ENCODE measurements at regions not wholly inside any gene's neighbourhood (a gene's known extent, or its start where the extent isn't known, plus 50 kb on each side); places are given as distances from the start of the nearest gene placed in this dataset.
"Not testable (repeated sequence)": the region's sequence is repeated elsewhere in the genome, so short reads cannot be mapped to it uniquely, and the experiment has no call there.

DNA sequence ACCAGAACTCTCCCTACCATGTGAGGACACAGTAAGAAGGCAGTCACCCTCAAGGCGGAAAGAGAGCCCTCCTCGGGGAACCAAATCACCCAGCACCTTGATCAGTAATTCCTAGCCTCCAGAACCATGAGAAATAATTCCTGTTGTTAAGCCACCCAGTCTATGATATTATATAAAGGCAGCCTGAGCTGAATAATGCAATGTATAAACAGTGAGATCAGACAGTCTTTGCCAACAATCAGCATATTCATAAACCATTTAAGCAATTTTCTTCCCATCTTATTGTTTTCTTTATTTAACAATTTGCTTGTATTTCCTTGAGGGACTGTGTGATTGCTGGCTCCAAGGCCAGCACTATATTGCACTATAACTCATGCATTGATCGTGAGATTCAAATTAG lies 144.4 kb upstream of the DAPK1 start:
- DNase-seq (ENCODE audit: low read depth in 2 of 3, low spot score in 2 of 3): no peak

DNA sequence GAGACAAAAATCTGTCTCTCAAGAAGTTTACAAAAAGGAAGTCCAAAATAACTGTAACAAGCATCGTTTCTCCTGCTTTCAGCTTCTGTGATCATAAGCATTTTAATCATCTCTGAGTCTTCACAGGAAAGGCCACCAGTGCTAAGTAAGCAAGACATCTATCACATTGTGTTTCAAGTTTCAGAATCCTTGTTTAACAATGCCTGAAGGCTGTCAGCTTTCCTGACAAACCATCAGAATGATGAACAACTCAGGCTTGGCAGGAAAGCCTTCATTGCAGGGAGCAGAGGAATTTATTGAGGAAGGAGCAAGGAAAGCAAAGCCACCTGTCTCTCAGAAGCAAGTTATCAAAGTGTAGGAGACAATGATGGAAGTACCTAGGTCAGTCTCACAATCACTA lies 143.5 kb upstream of the DAPK1 start:
- no peak for DNase-seq (ENCODE audit: low read depth in 2 of 3, low spot score in 2 of 3)

DNA sequence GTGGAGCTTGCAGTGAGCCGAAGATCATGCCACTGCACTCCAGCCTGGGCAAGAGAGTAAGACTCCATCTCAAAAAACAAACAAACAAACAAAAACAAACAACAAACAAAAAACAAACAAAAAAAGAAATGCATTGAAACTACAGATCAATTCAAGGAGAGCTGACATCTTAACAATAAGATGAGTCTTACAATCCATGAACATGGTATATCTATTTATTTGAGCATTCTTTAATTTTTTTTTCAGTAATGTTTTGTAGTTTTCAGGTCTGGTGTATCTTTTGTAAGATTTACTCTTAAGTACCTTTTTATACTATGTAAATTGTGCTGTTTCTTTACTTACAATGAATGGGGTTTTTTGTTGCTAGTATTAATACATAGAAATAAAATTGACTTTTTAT lies 140.1 kb upstream of the DAPK1 start:
- no peak for DNase-seq (ENCODE audit: low read depth in 2 of 3, low spot score in 2 of 3)

DNA sequence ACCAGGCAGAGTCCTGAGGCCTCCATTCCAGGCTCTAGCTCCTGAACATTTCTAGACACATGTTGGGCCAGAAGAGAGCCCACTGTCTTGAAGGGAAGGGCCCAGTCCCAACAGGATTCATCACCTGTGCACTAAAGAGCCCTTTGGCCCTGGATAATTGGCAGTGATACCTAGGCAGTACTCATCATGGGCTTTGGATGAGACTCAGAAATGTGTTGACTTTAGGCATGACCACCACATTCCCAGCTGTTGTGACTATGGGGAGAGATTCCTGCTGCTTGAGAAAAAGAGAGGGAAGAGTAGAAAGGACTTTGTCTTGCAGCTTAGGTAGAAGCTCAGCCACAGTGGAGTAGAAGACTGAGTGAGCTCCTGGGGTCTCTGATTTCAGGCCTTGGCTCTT lies 138.4 kb upstream of the DAPK1 start:
- DNase-seq (ENCODE audit: low read depth in 2 of 3, low spot score in 2 of 3): no peak

DNA sequence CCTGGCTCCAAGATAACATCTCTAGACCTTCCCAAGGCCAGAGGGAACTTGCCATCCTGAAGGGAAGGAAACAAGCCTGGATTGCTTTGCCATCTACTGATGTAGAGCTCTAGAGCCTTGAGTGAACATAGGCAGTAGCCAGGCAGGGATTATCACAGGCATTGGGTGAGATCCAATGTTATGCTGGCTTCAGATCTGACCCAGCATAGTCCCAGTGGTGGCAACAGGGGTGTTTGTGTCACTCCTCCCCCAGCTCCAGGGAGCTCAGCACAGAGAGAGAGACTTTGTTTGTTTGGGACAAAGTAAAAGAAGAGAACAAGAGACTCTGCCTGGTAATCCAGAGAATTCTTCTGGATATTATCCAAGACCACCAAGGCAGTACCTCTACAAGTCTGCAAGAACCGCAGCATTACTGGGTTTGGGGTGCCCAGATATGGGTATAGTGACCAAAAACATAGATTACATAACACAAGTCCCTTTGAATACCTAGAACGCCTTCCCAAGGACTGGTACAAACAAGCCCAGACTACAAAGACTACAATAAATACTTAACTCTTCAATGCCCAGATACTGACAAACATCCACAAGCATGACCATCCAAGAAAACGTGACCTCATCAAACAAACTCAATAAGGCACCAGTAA lies 137.6 kb upstream of the DAPK1 start:
- no peak for DNase-seq (ENCODE audit: low read depth in 2 of 3, low spot score in 2 of 3)

DNA sequence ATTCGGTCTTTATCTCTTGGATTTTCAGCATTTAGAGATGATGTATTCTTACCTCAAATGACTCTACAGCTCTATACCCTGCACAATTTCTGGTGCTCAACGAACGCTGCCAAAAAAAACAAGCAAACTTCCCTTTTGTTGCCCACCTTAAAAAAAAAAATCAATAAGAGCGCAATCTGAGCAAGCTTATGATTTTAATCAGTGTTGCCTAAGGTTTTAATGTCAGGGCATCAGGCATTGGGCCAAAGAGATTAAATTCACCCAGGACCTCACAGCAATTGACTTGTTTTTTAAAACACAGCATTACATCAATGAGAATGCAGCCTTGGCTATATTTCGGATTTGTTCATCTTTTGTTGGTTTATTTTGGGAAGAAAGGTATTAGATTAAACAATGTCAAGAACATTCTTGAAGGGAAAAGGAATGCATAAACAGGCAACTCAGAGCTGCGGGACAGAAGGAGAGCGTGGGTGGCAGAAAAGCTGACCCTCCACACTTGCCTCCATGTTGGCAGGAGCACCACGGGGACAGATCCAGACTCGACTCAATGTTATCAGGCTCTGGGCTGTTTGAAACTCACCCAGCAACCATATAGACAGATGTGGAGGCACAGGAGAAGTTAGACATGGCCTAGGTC lies 127.5 kb upstream of the DAPK1 start:
- DNase-seq (ENCODE audit: low read depth in 2 of 3, low spot score in 2 of 3): no peak

DNA sequence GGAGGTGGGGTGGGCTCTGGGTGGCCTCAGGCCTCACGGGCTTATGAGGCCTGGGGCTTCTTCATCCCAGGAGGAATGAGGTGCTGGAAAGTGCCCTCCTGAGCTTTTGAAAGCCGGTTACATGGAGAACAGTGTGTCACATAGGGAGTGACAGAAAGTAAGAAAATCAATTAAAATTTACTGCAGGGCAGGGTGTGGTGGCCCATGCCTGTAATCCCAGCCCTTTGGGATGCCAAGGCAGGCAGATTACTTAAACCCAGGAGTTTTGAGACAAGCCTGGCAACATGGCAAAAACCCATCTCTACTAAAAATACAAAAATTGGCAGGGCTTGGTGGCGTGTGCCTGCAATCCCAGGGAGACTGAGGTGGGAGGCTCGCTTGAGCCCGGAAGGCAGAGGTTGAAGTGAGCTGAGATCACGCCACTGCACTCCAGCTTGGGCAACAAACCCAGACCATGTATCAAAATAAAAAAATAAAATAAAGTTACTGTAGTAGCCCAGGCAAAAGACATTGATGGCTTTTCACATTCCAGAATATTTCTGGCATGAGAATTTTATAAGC lies 125.8 kb upstream of the DAPK1 start:
- DNase-seq (ENCODE audit: low read depth in 2 of 3, low spot score in 2 of 3): no peak

DNA sequence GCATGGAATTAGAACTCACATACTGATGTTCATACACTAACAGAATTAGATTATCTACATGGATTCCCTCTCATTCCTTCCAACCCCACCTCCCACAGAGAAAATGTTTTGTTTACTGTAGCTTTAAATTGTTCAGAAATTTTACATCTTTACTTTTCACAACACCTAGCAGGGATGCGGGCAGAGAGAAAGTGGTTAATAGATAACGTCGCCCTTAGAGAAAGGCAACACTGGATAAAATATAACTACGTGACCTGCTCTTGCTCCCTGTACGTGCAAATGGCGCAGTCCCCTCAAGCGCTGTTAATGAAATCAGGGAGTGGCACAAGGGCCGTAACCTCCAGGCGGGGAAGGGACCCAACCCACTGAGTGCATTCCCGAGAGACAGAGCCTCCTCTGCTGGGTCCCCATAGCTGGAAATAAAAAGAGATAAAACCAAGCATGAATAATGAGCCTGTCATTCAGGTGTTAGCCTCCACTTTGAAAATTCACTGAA lies 125.3 kb upstream of the DAPK1 start:
- no peak for DNase-seq (ENCODE audit: low read depth in 2 of 3, low spot score in 2 of 3)

DNA sequence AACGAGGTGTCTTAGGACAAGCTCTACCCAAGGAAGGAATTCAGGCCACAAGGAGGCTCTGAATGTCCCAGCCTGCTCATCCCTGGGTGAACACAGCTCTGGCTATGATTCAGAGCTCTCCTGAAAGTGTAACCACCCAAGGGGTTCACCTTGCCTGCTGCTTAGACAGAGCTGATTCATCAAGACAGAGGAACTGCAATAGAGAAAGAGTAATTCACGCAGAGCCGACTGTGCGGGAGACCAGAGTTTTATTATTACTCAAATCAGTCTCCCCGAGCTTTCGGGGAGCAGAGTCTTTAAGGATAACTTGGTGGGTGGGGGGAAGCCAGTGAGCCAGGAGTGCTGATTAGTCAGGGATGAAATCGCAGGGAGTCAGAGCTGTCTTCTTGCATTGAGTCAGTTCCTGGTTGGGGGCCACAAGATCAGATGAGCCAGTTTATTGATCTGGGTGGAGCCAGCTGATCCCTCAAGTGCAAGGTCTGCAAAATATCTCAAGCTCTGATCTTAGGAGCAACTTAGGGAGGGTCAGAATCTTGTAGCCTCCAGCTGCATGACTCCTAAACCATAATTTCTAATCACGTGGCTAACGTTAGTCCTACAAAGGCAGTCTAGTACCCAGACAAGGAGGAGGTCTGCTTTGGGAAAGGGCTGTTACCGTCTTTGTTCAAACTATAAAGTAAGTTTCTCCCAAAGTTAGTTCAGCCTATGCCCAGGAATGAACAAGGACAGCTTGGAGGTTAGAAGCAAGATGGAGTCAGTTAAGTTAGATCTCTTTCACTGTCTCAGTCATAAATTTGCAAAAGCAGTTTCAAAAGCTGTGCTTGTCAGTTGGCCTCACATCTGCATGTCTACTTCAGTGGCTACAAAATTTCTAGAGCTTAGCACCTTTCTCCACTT lies 123.4 kb upstream of the DAPK1 start:
- not testable (repeated sequence) for DNase-seq (ENCODE audit: low read depth in 2 of 3, low spot score in 2 of 3)

DNA sequence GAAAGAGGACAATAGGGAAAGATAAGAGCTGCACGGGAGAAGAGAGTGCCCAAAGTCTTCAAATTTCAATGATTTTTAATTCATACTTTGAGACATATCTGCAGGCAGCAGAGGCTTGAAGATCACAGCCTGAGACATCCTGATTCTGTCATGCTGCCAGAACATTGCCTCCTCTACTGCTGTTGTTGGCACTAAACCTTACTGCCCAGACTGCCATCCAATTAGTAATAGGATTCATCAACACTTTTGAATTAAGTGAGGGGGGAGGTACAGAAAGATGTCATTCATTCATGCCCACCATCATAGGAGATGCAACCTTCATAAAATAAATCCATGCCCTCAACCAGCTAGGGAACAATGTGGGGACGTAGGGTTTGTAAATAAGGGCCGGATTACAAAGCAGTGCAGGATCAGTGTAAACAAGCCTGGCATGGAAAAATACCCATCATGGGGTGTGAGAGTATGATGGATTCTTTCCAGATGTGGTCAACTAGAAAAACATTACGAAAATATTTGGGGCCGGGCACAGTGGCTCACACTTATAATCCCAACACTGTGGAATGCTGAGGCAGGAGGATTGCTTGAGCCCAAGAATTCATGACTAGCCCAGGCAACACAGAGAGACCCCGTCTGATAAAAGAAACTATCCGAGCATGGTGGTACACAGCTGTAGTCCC lies 122.1 kb upstream of the DAPK1 start:
- no peak for DNase-seq (ENCODE audit: low read depth in 2 of 3, low spot score in 2 of 3)

DNA sequence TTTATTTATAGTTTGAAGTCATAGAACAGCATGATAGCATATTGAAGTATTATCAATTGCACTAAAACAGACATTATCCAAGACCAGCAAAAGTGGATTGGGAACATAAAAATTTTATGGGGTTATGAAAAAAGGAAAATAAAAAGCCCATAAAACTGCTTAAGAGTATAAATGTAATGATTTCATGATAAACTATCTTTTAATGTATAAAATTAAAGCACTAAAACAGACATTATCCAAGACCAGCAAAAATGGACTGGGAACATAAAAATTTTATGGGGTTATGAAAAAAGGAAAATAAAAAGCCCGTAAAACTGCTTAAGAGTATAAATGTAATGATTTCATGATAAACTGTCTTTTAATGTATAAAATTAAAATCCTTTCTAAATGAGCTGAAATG lies 119.0 kb upstream of the DAPK1 start:
- no peak for DNase-seq (ENCODE audit: low read depth in 2 of 3, low spot score in 2 of 3)

DNA sequence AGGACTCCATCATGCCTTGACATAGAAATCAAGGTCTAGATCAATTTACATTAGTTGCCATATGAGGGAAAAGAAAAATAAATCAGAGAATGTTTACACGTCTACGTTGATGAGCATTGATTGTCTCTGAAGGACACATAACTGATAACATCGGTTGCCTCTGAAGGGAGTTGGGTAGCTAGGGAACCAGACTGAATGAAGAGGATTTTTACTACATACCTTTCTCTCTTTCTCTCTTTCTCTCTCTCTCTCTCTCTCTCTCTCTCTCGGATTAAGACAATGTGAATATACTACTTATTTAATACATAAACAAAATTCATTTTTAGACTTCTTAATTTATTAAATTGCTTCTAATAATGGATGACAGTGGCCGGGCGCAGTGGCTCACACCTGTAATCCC lies 118.4 kb upstream of the DAPK1 start:
- DNase-seq (ENCODE audit: low read depth in 2 of 3, low spot score in 2 of 3): no peak

DNA sequence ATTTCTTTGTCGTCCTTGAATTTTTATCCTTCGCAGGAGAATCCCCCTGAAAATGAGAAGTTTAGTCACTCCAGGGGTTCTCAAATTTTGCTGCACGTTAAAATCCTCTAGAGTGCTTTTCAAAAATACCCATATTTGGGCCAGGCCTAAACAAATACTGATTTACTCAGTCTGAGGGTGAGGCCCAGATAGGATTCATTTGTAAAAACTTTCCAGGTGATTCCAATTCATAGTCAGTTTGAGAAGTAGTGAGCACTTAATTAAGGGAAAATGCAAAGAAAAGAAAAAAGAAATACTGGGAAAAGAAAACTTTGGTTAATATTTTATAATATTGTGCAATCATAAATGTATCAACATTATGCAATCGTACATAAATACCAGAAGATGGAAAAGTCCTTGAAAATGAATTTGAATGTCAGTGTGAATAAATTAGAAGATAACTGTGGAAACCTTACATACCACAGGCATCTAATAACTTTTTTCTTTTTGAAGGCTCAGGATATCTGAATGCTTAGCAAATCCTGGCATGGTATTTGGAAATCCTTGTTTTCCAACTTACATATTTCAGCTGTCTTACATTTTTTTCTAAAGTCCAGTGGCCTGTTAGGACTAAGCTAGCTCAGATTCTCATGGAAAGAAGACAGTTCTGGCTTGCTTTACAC lies 116.5 kb upstream of the DAPK1 start:
- no peak for DNase-seq (ENCODE audit: low read depth in 2 of 3, low spot score in 2 of 3)

DNA sequence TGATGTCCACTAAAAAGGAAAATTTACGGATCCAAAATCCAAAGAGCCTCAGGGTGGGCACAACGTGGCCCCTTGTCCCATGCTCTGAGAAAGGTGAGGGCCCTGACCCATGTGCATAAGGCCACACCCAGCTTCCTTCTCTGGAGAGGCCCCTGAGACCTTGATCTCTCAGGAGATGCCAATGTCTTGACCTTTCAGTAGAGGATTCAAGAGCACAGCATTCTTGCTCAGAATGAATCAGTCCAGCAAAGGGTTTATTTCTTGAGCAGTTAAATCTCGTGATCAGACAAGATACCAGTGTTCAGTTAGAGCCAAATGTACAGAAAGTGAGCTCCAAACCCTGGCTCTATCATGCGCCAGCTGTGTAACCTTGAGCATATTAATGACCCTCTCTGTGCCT lies 115.9 kb upstream of the DAPK1 start:
- no peak for DNase-seq (ENCODE audit: low read depth in 2 of 3, low spot score in 2 of 3)

DNA sequence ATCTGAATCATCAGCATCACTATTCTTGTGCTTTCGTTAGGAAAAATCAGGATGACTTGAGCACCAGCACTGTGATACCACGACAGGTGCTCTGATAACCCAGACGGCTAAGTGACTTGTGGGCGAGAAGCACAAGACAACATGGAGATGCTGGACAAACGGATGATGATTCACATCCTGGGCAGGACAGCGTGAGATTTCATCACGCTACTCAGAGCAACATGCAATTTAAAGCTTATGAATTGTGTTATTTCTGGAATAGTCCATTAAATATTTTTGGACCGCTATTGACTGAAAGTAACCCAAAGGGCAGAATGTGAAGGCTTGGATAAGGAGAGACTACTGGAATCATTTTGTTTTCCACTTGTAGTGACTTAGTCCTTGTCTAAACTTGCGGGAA lies 114.8 kb upstream of the DAPK1 start:
- DNase-seq (ENCODE audit: low read depth in 2 of 3, low spot score in 2 of 3): no peak

DNA sequence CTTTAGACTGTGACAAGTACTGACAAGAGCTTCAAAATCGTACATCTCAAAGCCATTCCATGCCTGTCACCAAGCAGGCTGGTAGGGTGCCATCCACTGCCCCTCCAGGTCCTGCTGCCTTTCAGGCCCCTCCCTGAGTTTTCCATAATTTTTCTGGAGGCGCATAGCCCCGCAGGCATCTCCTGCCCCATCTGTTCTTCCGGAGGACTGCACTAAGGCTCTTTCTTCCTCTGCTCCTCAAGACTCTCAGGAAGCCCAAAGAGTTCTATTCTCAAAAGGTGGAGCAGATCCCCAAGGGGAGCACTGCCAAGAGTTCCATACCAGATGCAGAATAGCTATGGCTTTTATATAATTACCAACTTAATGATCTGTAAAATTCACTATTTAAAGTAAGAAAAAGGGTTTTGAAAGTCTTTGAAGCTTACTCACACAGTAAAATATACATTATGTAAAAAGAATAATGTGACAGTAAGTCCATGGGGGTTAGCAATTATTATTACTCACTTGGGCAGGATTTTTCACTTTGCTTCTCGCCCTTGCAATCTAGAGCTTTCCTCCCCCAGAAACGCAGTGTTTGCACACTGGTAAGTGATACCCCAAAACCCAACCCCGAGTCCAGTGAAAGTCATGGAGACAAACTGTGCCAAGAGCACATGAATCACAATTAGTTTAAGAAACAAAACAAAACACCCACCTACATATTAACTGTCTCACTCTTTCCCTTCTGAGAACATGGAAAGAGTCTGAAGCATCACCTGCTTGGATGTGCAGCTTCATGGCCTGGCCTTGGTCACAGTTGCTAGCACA lies 114.1 kb upstream of the DAPK1 start:
- DNase-seq (ENCODE audit: low read depth in 2 of 3, low spot score in 2 of 3): no peak

DNA sequence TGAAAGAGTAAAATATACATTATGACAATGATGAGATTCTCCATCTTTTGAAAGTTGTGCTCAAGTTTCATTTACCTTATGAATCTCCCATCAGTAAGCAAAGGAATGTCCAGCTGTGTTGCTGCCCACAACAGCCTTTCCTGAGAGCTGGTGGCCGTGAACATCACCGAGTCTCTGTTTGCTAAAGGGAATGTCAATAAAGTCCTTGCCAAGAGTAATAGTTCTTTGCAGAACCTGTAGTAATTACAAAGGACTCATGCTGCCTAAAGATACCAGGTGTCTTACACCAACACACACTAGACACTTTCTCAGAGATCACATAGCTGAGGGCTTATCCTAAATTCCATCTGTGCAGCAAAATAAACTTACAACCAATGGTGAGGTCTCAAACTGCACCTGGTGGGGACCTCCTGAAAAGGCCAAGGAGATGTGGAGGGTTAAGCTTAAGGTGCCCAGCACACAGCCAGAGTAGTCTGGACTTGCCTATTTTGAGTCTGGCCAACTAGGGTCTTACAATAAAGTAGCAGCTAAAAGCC lies 111.1 kb upstream of the DAPK1 start:
- no peak for DNase-seq (ENCODE audit: low read depth in 2 of 3, low spot score in 2 of 3)

DNA sequence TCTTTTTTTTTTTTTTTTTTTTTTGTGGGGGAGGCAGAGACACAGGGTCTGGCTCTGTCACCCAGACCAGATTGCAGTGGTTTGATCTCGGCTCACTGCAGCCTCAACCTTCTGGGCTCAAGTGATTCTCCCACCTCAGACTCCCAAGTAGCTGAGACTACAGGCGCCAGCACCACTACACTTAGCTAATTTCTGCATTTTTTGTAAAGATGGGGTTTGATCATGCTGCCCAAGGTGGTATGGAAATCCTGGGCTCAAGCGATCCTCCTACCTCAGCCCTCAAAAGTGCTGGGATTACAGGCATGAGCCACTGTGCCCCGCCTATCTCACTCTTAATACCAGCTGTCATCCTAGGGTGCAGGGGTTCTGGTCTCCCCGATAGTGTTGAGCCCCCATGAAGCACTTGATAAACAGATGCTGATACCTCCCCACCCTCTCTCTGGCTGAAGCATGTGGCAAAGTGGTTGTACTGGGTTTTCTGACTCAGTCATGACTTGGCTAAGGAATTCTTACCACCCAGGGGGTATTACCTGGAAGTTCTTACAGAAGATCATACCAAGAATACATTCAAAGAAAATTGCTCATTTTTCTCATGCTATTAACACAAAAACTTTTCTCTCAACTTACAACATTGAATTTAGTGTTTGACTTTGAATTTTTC lies 110.2 kb upstream of the DAPK1 start:
- DNase-seq (ENCODE audit: low read depth in 2 of 3, low spot score in 2 of 3): no peak

DNA sequence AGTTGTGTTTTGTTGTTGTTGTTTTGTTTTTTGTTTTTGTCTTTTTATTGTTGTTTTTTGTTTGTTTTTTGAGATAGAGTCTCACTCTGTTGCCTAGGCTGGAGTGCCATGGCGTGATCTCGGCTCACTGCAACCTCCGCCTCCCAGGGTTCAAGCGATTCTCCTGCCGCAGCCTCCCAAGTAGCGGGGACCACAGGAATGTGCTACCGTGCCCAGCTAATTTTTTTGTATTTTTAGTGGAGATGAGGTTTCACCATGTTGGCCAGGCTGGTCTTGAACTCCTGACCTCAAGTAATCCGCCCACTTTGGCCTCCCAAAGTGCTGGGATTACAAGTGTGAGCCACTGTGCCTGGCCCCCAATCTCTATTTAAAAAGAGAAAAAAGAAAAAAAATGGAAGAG lies 109.0 kb upstream of the DAPK1 start:
- DNase-seq (ENCODE audit: low read depth in 2 of 3, low spot score in 2 of 3): not testable (repeated sequence)

Data from hematopoietic multipotent progenitor cell (in vitro differentiated cells).